GM23248 (cell line): ENCODE measurements at regions not wholly inside any gene's neighbourhood (a gene's known extent, or its start where the extent isn't known, plus 50 kb on each side); places are given as distances from the start of the nearest gene placed in this dataset.

ENCODE experiments used
- DNase-seq: peaks from one replicate; pipeline ENCODE4 v3.0.0-alpha.2; 2015
- H2AFZ ChIP-seq: fragments of 200-600 bp; sonication (generic); 2 replicates; pipeline ENCODE4 v1.6.1; 2016; ENCODE audit warnings: antibody characterized with exemption
- H3F3A ChIP-seq: fragments of 200-600 bp; sonication (generic); 2 replicates; pipeline ENCODE4 v1.6.1; 2016; ENCODE audit warnings: mild to moderate bottlenecking, antibody characterized with exemption, mixed run types; ENCODE audit not compliant: insufficient read depth
- H3K27ac ChIP-seq: fragments of 200-600 bp; sonication (generic); 2 replicates; pipeline ENCODE4 v1.5.1; 2016; ENCODE audit warnings: mild to moderate bottlenecking
- H3K27me3 ChIP-seq: fragments of 200-600 bp; sonication (generic); replicated peaks from 2 replicates; pipeline ENCODE4 v1.6.1; 2016; ENCODE audit warnings: mild to moderate bottlenecking; ENCODE audit not compliant: insufficient read depth
- H3K36me3 ChIP-seq: fragments of 200-600 bp; sonication (generic); 2 replicates; pipeline ENCODE4 v1.6.1; 2016; ENCODE audit warnings: low read depth, mild to moderate bottlenecking
- H3K4me1 ChIP-seq: fragments of 200-600 bp; sonication (generic); 2 replicates; pipeline ENCODE4 v1.6.1; 2016; ENCODE audit warnings: mild to moderate bottlenecking; ENCODE audit not compliant: insufficient read depth
- H3K4me2 ChIP-seq: fragments of 200-600 bp; sonication (generic); one replicate; pipeline ENCODE4 v1.6.1; 2016; ENCODE audit warnings: mild to moderate bottlenecking; ENCODE audit not compliant: unreplicated experiment
- H3K4me3 ChIP-seq: fragments of 200-600 bp; sonication (generic); 2 replicates; pipeline ENCODE4 v1.5.1; 2016; ENCODE audit warnings: mild to moderate bottlenecking
- H3K79me2 ChIP-seq: fragments of 200-600 bp; sonication (generic); 2 replicates; pipeline ENCODE4 v1.6.1; 2016; ENCODE audit warnings: mild to moderate bottlenecking; ENCODE audit not compliant: insufficient read depth
- H3K9ac ChIP-seq: fragments of 200-600 bp; sonication (generic); 2 replicates; pipeline ENCODE4 v1.6.1; 2016; ENCODE audit warnings: mild to moderate bottlenecking
- H3K9me2 ChIP-seq: fragments of 200-600 bp; sonication (generic); 2 replicates; pipeline ENCODE4 v1.6.1; 2016; ENCODE audit warnings: mixed run types, mild to moderate bottlenecking, moderate library complexity; ENCODE audit not compliant: insufficient read depth
- H3K9me3 ChIP-seq: fragments of 200-600 bp; sonication (generic); one replicate; pipeline ENCODE4 v1.6.1; 2017; ENCODE audit warnings: low read depth
- H4K20me1 ChIP-seq: fragments of 200-600 bp; sonication (generic); 2 replicates; pipeline ENCODE4 v1.6.0; 2016; ENCODE audit not compliant: insufficient read depth
- EZH2 ChIP-seq: fragments of 200-600 bp; sonication (generic); IDR thresholded peaks from 2 replicates; pipeline ENCODE4 v1.6.1; 2018; ENCODE audit warnings: antibody characterized with exemption, mild to moderate bottlenecking; ENCODE audit not compliant: insufficient read depth, poor library complexity, severe bottlenecking
- EZH2phosphoT487 ChIP-seq: fragments of 200-600 bp; sonication (generic); IDR thresholded peaks from 2 replicates; pipeline ENCODE4 v1.6.1; 2018; ENCODE audit warnings: antibody characterized with exemption, moderate library complexity, mild to moderate bottlenecking, low read depth; ENCODE audit not compliant: insufficient read depth
- WGBS, 2 experiments: methylation state at CpG; one replicate each; pipeline ENCODE4 v1.1.6; 2015 to 2017; ENCODE audit warnings: low lambda C conversion rate in 2 of 2, low coverage in 1 of 2; ENCODE audit errors: missing lambda C conversion rate in 2 of 2; 5-methylcytosine and 5-hydroxymethylcytosine counted together
- in situ Hi-C: fragments of 300-500 bp; cut with MboI; formaldehyde crosslinking; loops from 2 replicates; pipeline ENCODE4 v1.15.0; 2020

- Histone ChIP-seq H3K4me3 (no peak overlapping the region), H3K79me2 (no peaks in the 10 kb centered on the region), H3K27ac (no peak overlapping the region), H3K9me2 (no peaks in the 10 kb centered on the region), H4K20me1 (no peaks in the 10 kb centered on the region), H3K9me3 (no peaks in the 10 kb centered on the region), H2AFZ (no peak overlapping the region), H3F3A (no peaks in the 10 kb centered on the region), H3K9ac (no peak overlapping the region), H3K36me3 (no peaks in the 10 kb centered on the region), H3K27me3 (no peaks in the 10 kb centered on the region), H3K4me2 (no peak overlapping the region), H3K4me1 (no peaks in the 10 kb centered on the region)
- in situ Hi-C loops = no loop called here
- TF ChIP-seq EZH2phosphoT487 (no peak), EZH2 (no peak)
- DNase-seq = no peak
- 0% methylated on average over 1 of the region's 1 CpG for WGBS, 2 experiments
Measured at GRCh38 chr4:117893207-117893606, 141.1 kb upstream of the NDST3 start.

DNA sequence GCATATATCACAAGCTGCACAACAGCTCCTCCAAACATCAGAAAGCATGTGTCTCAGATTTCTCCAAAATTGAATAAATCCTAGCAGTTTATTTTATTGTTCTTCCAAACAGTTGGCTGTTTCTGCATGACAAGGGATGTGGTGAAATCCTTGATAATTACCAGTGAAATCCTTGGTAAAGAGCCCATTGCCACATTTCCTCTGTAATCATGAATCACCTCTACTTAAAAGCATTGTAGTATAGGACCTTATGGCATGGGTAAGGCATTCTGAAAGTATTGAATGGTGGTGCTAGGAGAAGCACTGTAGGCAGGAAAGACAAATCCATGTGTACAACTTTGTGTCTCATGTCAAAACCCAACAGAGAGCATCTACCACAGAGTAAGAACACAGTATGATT, 135.8 kb upstream of the NDST3 start:
- in situ Hi-C loops = no loop called here
- TF ChIP-seq EZH2 (no peak), EZH2phosphoT487 (no peak)

DNA sequence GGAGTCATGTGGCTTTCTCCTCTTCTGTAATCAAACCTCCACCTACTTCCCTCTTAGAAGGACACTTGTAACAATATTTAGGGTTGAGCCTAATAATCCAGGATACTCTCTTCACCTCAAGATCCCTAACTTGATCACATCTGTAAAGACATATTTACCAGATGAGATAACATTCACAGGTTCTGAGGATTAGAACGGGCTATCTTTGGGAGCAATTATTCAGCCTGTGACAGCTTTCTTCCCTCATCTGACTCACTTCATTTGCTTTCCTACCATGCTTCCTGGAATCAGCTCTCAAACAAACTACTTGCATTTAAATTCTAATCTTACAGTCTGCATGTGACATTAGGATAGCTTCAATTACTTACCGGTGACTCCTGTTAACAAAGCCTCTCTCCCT, 133.5 kb upstream of the NDST3 start:
- Histone ChIP-seq H3F3A (no peaks in the 10 kb centered on the region), H4K20me1 (no peaks in the 10 kb centered on the region), H3K79me2 (no peaks in the 10 kb centered on the region), H3K4me2 (no peak overlapping the region), H3K9ac (no peak overlapping the region), H3K9me3 (no peaks in the 10 kb centered on the region), H3K27ac (no peak overlapping the region), H3K27me3 (no peaks in the 10 kb centered on the region), H3K36me3 (no peaks in the 10 kb centered on the region), H3K9me2 (no peaks in the 10 kb centered on the region), H2AFZ (no peak overlapping the region), H3K4me1 (no peaks in the 10 kb centered on the region), H3K4me3 (no peak overlapping the region)
- DNase-seq = no peak
- 4 to 6% methylated on average over 2 of the region's 2 CpGs for WGBS, 2 experiments
- in situ Hi-C loops = no loop called here
- TF ChIP-seq EZH2 = no peak
- TF ChIP-seq EZH2phosphoT487 = no peak

More for the DNA sequence above, 135.8 kb upstream of the NDST3 start:
- Histone ChIP-seq H3K79me2 (no peaks in the 10 kb centered on the region), H3K36me3 (no peaks in the 10 kb centered on the region), H4K20me1 (no peaks in the 10 kb centered on the region), H3K4me3 (no peak overlapping the region), H3K4me1 (no peaks in the 10 kb centered on the region), H3K27me3 (no peaks in the 10 kb centered on the region), H3K9me2 (no peaks in the 10 kb centered on the region), H3F3A (no peaks in the 10 kb centered on the region), H2AFZ (no peak overlapping the region), H3K4me2 (no peak overlapping the region), H3K9ac (no peak overlapping the region), H3K27ac (no peak overlapping the region), H3K9me3 (no peaks in the 10 kb centered on the region)
- DNase-seq = no peak

GRCh38 chr4:117907646-117908045, 126.6 kb upstream of the NDST3 start:
- H3K9me3 ChIP-seq = no peaks in the 10 kb centered on the region
- 0 to 4% methylated on average over 1 of the region's 1 CpG for WGBS, 2 experiments
- in situ Hi-C loops = no loop called here
- no peak overlapping the region for H3K9ac ChIP-seq
- no peaks in the 10 kb centered on the region for H4K20me1 ChIP-seq
- no peak for DNase-seq
- no peak overlapping the region for H3K27ac ChIP-seq
- no peaks in the 10 kb centered on the region for H3K36me3 ChIP-seq
- no peak overlapping the region for H3K4me2 ChIP-seq
- no peaks in the 10 kb centered on the region for H3K27me3 ChIP-seq
- TF ChIP-seq EZH2phosphoT487 (no peak), EZH2 (no peak)
- no peaks in the 10 kb centered on the region for H3K79me2 ChIP-seq
- no peaks in the 10 kb centered on the region for H3F3A ChIP-seq
- H3K4me3 ChIP-seq = no peak overlapping the region
- H3K9me2 ChIP-seq = no peaks in the 10 kb centered on the region
- no peaks in the 10 kb centered on the region for H3K4me1 ChIP-seq
- no peak overlapping the region for H2AFZ ChIP-seq
